ENCODE measurements at regions not wholly inside any gene's neighbourhood (a gene's known extent, or its start where the extent isn't known, plus 50 kb on each side); places are given as distances from the start of the nearest gene placed in this dataset.

- Histone ChIP-seq H3K4me3 (no peak overlapping the region), H3K27ac (no peak overlapping the region), H3K9me3 (no peaks in the 10 kb centered on the region), H3K27me3 (no peaks in the 10 kb centered on the region), H3K36me3 (no peaks in the 10 kb centered on the region), H3K4me1 (no peaks in the 10 kb centered on the region)
- TF ChIP-seq POLR2A (IDR thresholded peaks at IDR 0.05): no peak
- no peak for TF ChIP-seq POLR2AphosphoS5 (IDR thresholded peaks at IDR 0.05)
- no peak for TF ChIP-seq CTCF (IDR thresholded peaks at IDR 0.05)
- TF ChIP-seq EP300 (IDR thresholded peaks at IDR 0.05): no peak
- DNase-seq (no peak), ATAC-seq (ENCODE audit: low FRiP score in 2 of 2) (no peak)
- WGBS, 2 donors: 70 to 72% methylated on average over 3 of the region's 3 CpGs
Measured at GRCh38 chr14:26113911-26114640, 483.8 kb downstream of the NOVA1 start.

- ATAC-seq (ENCODE audit: low FRiP score in 2 of 2) (no peak), DNase-seq (no peak)
- no peak for TF ChIP-seq POLR2A (IDR thresholded peaks at IDR 0.05)
- TF ChIP-seq EP300 (IDR thresholded peaks at IDR 0.05): no peak
- no peak for TF ChIP-seq POLR2AphosphoS5 (IDR thresholded peaks at IDR 0.05)
- TF ChIP-seq CTCF (IDR thresholded peaks at IDR 0.05): no peak
- Histone ChIP-seq H3K36me3 (no peaks in the 10 kb centered on the region), H3K27ac (no peak overlapping the region), H3K4me1 (no peaks in the 10 kb centered on the region), H3K9me3 (no peaks in the 10 kb centered on the region), H3K4me3 (no peak overlapping the region), H3K27me3 (no peaks in the 10 kb centered on the region)
- 83 to 100% methylated on average over 2 of the region's 2 CpGs for WGBS, 2 donors
Measured at GRCh38 chr14:26104717-26105116, 493.1 kb downstream of the NOVA1 start.

GRCh38 chr14:26097852-26098251, 500.0 kb downstream of the NOVA1 start:
- no peaks in the 10 kb centered on the region for H3K4me1 ChIP-seq
- H3K9me3 ChIP-seq: no peaks in the 10 kb centered on the region
- WGBS, 2 donors: 62 to 90% methylated on average over 4 of the region's 4 CpGs
- no peak for TF ChIP-seq EP300 (IDR thresholded peaks at IDR 0.05)
- TF ChIP-seq POLR2AphosphoS5 (IDR thresholded peaks at IDR 0.05): no peak
- TF ChIP-seq CTCF (IDR thresholded peaks at IDR 0.05): no peak
- TF ChIP-seq POLR2A (IDR thresholded peaks at IDR 0.05): no peak
- ATAC-seq (ENCODE audit: low FRiP score in 2 of 2): no peak
- DNase-seq: no peak
- no peaks in the 10 kb centered on the region for H3K36me3 ChIP-seq
- H3K4me3 ChIP-seq: no peak overlapping the region
- H3K27ac ChIP-seq: no peak overlapping the region
- no peaks in the 10 kb centered on the region for H3K27me3 ChIP-seq

GRCh38 chr14:26088275-26088674, 509.6 kb downstream of the NOVA1 start:
- Histone ChIP-seq H3K9me3 (no peaks in the 10 kb centered on the region), H3K27me3 (no peaks in the 10 kb centered on the region), H3K36me3 (no peaks in the 10 kb centered on the region), H3K27ac (no peak overlapping the region), H3K4me1 (no peaks in the 10 kb centered on the region), H3K4me3 (no peak overlapping the region)
- TF ChIP-seq CTCF (IDR thresholded peaks at IDR 0.05): no peak
- no peak for TF ChIP-seq EP300 (IDR thresholded peaks at IDR 0.05)
- no peak for TF ChIP-seq POLR2A (IDR thresholded peaks at IDR 0.05)
- DNase-seq (no peak), ATAC-seq (ENCODE audit: low FRiP score in 2 of 2) (no peak)
- WGBS, 2 donors: 25 to 33% methylated on average over 2 of the region's 2 CpGs

GRCh38 chr14:26081043-26081442, 516.8 kb downstream of the NOVA1 start:
- DNase-seq: no peak
- 76 to 85% methylated on average over 10 of the region's 10 CpGs for WGBS, 2 donors
- Histone ChIP-seq H3K4me1 (no peaks in the 10 kb centered on the region), H3K27me3 (no peaks in the 10 kb centered on the region), H3K4me3 (no peak overlapping the region), H3K36me3 (no peaks in the 10 kb centered on the region), H3K9me3 (no peaks in the 10 kb centered on the region), H3K27ac (no peak overlapping the region)
- TF ChIP-seq POLR2AphosphoS5 (IDR thresholded peaks at IDR 0.05) (no peak), CTCF (IDR thresholded peaks at IDR 0.05) (no peak), POLR2A (IDR thresholded peaks at IDR 0.05) (no peak), EP300 (IDR thresholded peaks at IDR 0.05) (no peak)
- no peak for ATAC-seq (ENCODE audit: low FRiP score in 2 of 2)
